ENCODE measurements at regions not wholly inside any gene's neighbourhood (a gene's known extent, or its start where the extent isn't known, plus 50 kb on each side); places are given as distances from the start of the nearest gene placed in this dataset.

DNA sequence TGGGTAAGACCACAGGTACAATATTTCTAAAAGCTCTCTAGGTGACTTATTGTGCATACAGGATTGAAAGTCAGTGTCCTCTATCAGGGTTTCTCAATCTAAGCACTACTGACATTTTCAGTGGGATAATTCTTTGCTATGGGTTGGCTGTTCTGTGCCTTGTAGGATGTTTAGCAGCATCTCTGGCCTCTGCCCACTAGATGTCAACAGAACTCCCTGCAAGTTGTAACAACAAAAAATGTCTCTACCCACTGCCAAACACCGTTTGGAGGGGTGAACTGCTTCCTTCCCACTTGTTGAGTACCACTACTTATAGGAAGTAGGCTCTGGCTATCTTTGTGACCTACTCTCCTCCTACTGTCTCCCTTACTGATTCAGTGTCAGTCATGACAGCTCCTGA lies 90.1 kb upstream of the ZRANB2 start:
- DNase-seq = no peak

DNA sequence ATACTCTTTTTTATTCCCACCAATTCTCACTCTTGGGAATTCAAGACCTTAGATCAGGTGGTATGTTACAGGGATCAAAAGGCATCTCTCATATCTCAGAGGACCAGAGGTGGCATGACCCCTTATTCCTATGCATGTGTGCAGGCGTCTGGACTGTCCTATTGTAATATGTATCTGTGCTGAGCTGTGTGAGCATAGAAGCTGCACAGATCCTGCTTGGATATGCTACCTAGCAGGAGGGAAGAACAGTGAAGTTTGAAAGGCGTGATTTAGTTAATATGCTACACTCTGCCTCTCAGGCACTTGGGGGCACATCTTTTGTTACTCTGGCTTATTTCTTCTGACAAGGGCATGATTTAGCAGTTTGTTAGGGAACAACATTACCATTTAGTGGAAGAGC lies 86.7 kb upstream of the ZRANB2 start:
- DNase-seq = no peak

DNA sequence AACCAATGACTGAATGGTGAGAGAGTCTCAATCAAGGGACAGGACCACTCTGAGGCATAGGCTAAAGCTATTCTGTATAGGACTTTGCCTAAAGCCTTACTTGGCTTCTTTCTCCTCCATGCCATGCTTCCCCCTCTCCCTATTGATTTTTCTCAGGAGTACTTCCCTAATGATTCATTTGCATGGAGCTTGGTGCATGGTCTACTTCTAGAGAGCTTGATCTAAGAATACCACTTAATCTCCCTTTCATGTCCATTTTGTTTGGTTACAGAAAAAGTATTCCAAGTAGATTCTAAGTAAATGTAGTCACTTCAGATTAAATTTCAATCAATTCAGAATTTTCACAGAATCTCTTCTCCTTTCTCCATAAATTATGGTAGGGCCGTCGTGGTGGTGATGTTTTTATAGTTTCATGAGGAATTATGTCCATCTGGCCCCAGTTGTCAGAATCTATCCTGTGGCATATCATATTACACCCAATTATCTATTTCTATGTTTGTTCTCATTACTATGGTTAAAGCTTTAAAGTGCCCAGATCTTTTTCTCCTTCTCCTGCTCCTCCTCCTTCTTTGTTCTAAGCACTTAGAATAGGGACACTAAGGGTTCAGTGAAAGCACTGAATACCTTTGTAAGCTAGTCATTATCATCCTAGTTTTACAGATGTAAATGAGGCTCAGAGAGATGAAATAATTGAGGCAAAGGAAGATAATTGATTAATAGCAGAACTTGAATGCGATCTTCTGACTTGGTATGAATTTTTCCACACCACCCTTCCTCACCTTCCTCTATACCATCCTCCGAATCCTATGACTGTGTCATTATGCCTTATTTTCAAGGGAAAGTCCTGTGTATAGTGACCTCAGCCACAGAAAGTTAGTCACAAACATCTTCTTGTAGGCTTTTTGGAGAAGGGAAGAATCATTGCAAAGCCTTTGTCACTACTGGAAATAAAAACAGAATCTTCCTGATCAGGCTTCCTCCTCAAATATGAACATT lies 85.6 kb upstream of the ZRANB2 start:
- peak; percentile 3 for DNase-seq

DNA sequence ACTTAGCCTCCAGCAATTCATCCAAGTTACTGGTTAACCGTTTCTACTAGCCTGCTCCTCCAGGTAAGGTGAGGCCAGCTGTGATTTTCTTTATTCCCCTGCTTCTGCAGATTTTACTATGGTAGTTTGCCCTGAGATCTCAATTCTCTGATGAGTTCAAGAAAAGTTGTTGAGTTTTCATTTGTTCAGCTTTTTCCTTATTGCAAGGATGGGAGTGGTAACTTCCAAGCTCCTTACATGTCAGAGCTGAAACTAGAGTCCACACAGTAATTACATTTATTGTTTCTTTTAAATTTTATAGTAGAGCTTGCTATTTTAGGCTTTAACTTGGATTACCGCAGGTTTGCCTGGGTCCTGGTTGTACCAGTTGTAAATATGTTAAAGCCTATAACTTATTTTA lies 76.9 kb upstream of the ZRANB2 start:
- no peak for DNase-seq

DNA sequence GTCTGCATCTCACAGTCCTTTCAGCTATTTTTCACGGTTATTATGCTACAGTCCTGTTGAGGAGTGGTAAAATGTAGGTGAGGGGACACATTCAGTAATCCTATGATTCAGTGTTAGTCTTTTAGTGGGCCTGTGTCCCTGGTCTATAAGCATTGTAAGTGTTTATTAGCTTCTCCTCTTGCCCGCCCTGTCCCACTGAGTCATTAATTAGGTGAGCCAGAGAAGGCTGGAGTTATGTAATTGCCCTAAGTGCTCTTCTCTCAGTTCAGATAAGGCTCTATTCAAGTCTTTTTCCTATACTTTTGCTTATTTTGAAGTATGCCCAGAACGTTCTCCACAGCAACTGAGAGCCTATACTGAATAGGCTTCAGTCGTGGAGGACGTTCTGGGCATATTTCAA lies 76.3 kb upstream of the ZRANB2 start:
- no peak for DNase-seq

DNA sequence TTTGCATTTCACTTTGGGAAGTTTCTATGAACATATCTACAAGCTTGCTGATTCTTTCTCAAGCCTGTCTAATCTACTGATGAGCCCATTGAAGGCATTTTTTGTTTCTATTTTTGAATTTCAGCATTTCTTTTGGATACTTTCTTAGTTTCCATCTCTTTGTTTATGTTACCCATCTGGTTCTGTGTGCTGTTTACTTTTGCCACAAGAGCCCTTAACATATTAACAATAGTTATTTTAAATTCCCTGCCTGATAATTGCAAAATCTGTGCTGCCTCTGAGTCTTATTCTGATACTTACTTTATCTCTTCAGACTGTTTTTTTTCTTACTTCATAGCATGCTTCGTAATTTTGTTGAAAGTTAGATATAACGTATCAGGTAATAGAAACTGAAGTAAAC lies 75.8 kb upstream of the ZRANB2 start:
- DNase-seq = no peak

DNA sequence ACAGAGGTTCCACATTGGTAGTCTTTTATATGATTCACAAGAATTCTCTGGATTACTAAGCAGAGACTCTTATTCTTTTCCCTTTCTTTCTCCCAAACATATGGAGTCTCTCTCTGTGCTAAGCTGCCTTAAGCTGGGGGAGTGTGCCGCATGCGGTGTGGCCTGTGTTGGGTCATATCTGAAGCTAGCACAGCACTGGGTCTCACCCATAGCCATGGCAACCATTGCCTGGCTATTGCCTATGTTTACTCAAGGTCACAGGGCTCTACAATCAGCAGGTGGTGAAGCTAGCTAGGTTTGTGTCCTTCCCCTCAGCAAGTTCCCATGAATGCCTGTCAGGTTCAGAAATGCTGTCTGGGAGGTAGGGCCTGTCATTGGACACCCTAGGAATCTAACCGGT lies 73.6 kb upstream of the ZRANB2 start:
- no peak for DNase-seq

DNA sequence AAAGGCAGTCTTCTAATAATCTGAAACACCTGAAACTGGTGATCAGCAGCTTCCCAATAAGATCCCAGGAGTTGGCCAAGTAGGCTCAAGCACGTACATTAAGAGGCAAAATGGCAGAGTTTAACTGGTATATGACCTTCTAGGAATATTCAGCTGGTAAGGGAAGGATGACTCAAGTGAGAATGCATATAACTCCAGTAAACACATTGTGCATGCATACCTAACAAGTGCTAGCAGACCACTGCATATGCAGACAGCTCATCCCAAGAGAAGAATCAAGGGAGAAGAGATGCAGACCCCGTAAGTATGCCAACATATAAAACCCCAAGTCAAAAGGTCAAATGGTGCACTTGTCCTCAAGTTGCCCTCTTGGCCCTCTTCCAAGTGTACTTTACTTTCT lies 73.0 kb upstream of the ZRANB2 start:
- DNase-seq = no peak

DNA sequence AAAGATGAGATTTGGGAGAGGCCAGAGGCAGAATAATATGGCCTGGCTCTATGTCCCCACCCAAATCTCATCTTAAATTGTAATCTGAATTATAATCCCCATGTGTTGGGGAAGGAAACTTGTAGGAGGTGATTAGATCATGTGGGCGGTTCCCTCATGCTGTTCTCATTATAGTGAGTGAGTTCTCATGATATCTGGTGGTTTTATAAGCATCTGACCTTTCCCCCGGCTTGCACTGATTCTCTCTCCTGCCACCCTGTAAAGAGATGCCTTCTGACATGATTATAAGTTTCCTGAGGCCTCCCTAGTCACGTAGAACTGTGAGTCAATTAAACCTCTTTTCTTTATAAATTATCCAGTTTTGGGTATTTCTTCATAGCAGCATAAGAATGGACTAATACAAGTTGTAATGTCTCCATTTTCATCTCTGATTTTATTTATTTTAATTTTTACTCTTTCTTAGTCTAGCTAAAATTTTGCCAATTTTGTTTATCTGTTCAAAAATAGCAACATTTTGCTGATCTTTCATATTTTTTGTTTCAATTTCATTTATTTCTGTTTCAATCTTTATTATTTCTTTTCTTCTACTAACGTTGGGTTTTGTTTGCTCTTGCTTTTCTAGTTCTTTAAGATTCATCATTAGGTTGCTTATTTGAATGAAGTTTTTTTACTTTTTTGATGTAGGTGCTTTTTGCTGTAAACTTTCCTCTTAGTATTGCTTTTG lies 67.0 kb upstream of the ZRANB2 start:
- no peak for DNase-seq

DNA sequence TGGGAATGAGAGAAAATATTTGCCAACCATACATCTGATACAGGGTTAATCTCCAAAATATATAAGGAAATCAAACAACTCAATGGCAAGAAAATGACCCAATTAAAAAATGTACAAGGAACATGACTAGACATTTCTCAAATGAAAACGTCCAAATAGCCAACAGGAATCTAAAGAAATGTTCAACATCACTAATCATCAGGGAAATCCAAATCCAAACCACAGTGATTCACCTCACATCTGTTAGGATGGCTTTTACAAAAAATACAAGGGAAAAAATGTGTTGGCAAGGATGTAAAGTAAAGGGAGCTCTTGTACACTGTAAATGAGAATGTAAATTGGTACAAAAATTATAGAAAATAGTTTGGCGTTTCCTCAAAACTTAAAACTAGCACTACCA lies 54.7 kb upstream of the ZRANB2 start:
- DNase-seq = no peak
